Fibroblast of lung (primary cell): ENCODE measurements at regions not wholly inside any gene's neighbourhood (a gene's known extent, or its start where the extent isn't known, plus 50 kb on each side); places are given as distances from the start of the nearest gene placed in this dataset.

Experiments used
- DNase-seq, 2 donors: peaks; one replicate each; pipeline versions ENCODE4 v3.0.0 to v3.0.0-alpha.2; 2010; ENCODE audit warnings: low read depth in 2 of 2
- H2AFZ ChIP-seq: 2 replicates; pipeline ENCODE4 v1.5.1; 2012; ENCODE audit warnings: low read length, control low read depth, inconsistent platforms
- H3K27ac ChIP-seq: 2 replicates; pipeline ENCODE4 v1.5.1; 2011; ENCODE audit warnings: low read length, control low read depth; ENCODE audit not compliant: insufficient read depth
- H3K27me3 ChIP-seq: 2 replicates; pipeline ENCODE4 v1.5.1; 2011; ENCODE audit warnings: mild to moderate bottlenecking, low read length; ENCODE audit not compliant: control insufficient read depth, insufficient read depth
- H3K36me3 ChIP-seq: 2 replicates; pipeline ENCODE4 v1.5.1; 2011; ENCODE audit warnings: low read length; ENCODE audit not compliant: control insufficient read depth, insufficient read depth
- H3K4me1 ChIP-seq: 2 replicates; pipeline ENCODE4 v1.5.1; 2011; ENCODE audit warnings: low read length; ENCODE audit not compliant: control insufficient read depth, insufficient read depth; ENCODE audit errors: extremely low read depth
- H3K4me2 ChIP-seq: 2 replicates; pipeline ENCODE4 v1.5.1; 2011; ENCODE audit warnings: low read length, control low read depth; ENCODE audit not compliant: insufficient read depth; ENCODE audit errors: extremely low read depth
- H3K4me3 ChIP-seq, 4 experiments: fragments of 200-600 bp in 1 of 4; sonication (generic) in 1 of 4; replicated peaks in 1 of 4; 2 replicates each; pipeline ENCODE4 v1.5.1; 2011 to 2016; ENCODE audit warnings: low read length in 4 of 4, low read depth in 3 of 4, mild to moderate bottlenecking in 3 of 4, control low read depth in 2 of 4, inconsistent platforms in 1 of 4, mixed read lengths in 1 of 4; ENCODE audit not compliant: insufficient read depth in 1 of 4; ENCODE audit errors: control extremely low read depth in 1 of 4
- H3K79me2 ChIP-seq: 2 replicates; pipeline ENCODE4 v1.5.1; 2012; ENCODE audit warnings: mild to moderate bottlenecking, low read length, inconsistent platforms; ENCODE audit not compliant: control insufficient read depth, insufficient read depth
- H3K9ac ChIP-seq: 2 replicates; pipeline ENCODE4 v1.5.1; 2011; ENCODE audit warnings: mild to moderate bottlenecking, low read length, control low read depth; ENCODE audit not compliant: insufficient read depth
- H3K9me3 ChIP-seq: 2 replicates; pipeline ENCODE4 v1.5.1; 2012; ENCODE audit warnings: low read depth, low read length; ENCODE audit not compliant: control insufficient read depth, insufficient read depth
- H4K20me1 ChIP-seq: 2 replicates; pipeline ENCODE4 v1.5.1; 2011; ENCODE audit warnings: low read length; ENCODE audit not compliant: control insufficient read depth, insufficient read depth; ENCODE audit errors: extremely low read depth
- CTCF ChIP-seq, 2 donors: IDR thresholded peaks in 1 of 2; conservative IDR thresholded peaks in 1 of 2; 1 replicate in 1 of 2; 2 replicates in 1 of 2; pipeline ENCODE4 v1.5.1; 2011 to 2012; ENCODE audit warnings: low read length in 2 of 2, control low read depth in 1 of 2, inconsistent platforms in 1 of 2, low read depth in 1 of 2, mild to moderate bottlenecking in 1 of 2
- EZH2 ChIP-seq: IDR thresholded peaks from 2 replicates; pipeline ENCODE4 v1.5.1; 2012; ENCODE audit warnings: low read length, control low read depth, mild to moderate bottlenecking; ENCODE audit errors: missing control alignments

- Histone ChIP-seq H3K4me1 (no peaks in the 10 kb centered on the region), H3K27me3 (no peaks in the 10 kb centered on the region), H3K9me3 (no peaks in the 10 kb centered on the region), H3K79me2 (no peaks in the 10 kb centered on the region), H2AFZ (no peak overlapping the region), H4K20me1 (no peaks in the 10 kb centered on the region), H3K36me3 (no peaks in the 10 kb centered on the region), H3K9ac (no peak overlapping the region), H3K4me2 (no peak overlapping the region), H3K4me3 (no peak overlapping the region), H3K27ac (no peak overlapping the region)
- no peak for TF ChIP-seq EZH2
- no peak for TF ChIP-seq CTCF (conservative IDR thresholded peaks at IDR 0.05 in 1 of 2, IDR thresholded peaks at IDR 0.05 in 1 of 2; ENCODE audit: low read depth in 1 of 2, low read length in 2 of 2)
- peak; percentile 13 to 39 for DNase-seq
Measured at GRCh38 chr4:12555011-12555410, 929.1 kb downstream of the RAB28 start.

- Histone ChIP-seq H3K27me3 (no peaks in the 10 kb centered on the region), H2AFZ (no peak overlapping the region), H3K36me3 (no peaks in the 10 kb centered on the region), H3K4me1 (no peaks in the 10 kb centered on the region), H3K79me2 (no peaks in the 10 kb centered on the region), H3K27ac (no peak overlapping the region), H3K9ac (no peak overlapping the region), H3K9me3 (no peaks in the 10 kb centered on the region), H3K4me3 (no peak overlapping the region), H4K20me1 (no peaks in the 10 kb centered on the region), H3K4me2 (no peak overlapping the region)
- DNase-seq = no peak
- TF ChIP-seq EZH2 (no peak), CTCF (conservative IDR thresholded peaks at IDR 0.05 in 1 of 2, IDR thresholded peaks at IDR 0.05 in 1 of 2; ENCODE audit: low read depth in 1 of 2, low read length in 2 of 2) (no peak)
Measured at GRCh38 chr4:12548678-12549077, 935.5 kb downstream of the RAB28 start.

GRCh38 chr4:12545812-12546211 lies 938.3 kb downstream of the RAB28 start:
- Histone ChIP-seq H3K36me3 (no peaks in the 10 kb centered on the region), H3K4me1 (no peaks in the 10 kb centered on the region), H3K4me3 (no peak overlapping the region), H3K9ac (no peak overlapping the region), H2AFZ (no peak overlapping the region), H3K27ac (no peak overlapping the region), H3K79me2 (no peaks in the 10 kb centered on the region), H3K9me3 (no peaks in the 10 kb centered on the region), H4K20me1 (no peaks in the 10 kb centered on the region), H3K4me2 (no peak overlapping the region), H3K27me3 (no peaks in the 10 kb centered on the region)
- TF ChIP-seq CTCF (conservative IDR thresholded peaks at IDR 0.05 in 1 of 2, IDR thresholded peaks at IDR 0.05 in 1 of 2; ENCODE audit: low read depth in 1 of 2, low read length in 2 of 2) = no peak
- no peak for DNase-seq
